ENCODE measurements at regions not wholly inside any gene's neighbourhood (a gene's known extent, or its start where the extent isn't known, plus 50 kb on each side); places are given as distances from the start of the nearest gene placed in this dataset.
"Not testable (repeated sequence)": the region's sequence is repeated elsewhere in the genome, so short reads cannot be mapped to it uniquely, and the experiment has no call there.

DNA sequence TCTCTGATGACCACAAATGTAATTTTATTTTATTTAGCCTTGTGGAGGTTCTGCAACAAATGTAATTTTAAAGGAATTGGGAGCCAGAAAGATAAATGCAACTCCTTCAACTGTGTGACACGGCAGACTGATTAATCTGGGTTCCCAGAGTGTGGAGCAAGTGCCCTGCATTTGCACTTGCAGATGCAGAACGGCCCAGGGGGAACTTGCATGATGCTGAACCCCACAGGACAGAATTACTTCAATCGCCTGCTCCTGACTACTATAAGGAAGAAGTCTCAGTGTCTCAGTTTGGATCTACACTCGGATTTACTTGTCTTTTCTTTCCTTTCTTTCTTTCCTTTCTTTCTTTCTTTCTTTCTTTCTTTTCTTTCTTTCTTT is 107.2 kb upstream of the ACBD5 start:
- not testable (repeated sequence) for DNase-seq (ENCODE audit: low read depth in 1 of 2, low spot score in 1 of 2)

GRCh38 chr10:27345455-27345920 is 104.9 kb upstream of the ACBD5 start:
- DNase-seq (ENCODE audit: low read depth in 1 of 2, low spot score in 1 of 2) = no peak

DNA sequence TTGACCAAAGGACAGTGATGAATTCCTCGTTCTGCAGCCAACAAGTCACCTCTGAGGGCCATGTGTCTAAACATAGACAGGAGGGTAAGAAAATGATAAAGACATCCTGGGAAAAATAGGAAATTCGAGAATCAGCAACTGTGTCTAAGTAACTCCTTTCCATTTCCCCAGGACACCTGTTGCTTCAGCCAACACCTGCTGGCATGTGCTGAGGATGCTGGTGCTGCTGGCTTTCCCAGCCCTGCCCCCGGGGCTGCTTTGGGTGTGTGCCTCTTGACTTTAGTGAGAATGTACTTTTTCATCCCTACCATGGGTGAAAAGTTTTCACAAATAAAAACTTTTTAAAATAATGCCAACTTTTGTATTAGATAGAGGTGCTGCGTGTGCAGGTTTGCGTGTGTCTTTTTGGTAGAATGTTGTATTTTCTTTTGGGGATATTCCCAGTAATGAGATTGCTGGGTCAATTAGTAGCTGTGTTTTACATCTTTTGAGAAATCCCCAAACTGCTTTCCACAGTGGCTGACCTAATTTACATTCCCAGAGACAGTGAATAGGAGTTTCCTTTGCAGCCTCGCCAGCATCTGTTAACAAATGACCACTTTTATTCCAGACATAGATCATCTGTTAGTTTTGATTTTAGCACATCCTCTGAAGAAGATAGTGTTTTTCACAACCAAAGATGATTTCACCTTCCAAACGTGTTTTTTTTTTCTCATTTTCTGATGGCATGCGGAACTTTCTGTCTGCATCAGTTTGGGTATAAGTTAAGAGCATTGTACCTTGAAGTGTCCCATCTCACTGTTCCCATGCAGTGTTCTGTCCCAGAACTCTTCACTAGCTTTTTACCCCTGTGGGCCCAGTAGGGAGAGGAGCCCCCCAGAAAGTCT is 104.2 kb upstream of the ACBD5 start:
- DNase-seq (ENCODE audit: low read depth in 1 of 2, low spot score in 1 of 2) = no peak

- DNase-seq (ENCODE audit: low read depth in 1 of 2, low spot score in 1 of 2) = no peak
Measured at GRCh38 chr10:27341001-27341400, 100.4 kb upstream of the ACBD5 start.

DNA sequence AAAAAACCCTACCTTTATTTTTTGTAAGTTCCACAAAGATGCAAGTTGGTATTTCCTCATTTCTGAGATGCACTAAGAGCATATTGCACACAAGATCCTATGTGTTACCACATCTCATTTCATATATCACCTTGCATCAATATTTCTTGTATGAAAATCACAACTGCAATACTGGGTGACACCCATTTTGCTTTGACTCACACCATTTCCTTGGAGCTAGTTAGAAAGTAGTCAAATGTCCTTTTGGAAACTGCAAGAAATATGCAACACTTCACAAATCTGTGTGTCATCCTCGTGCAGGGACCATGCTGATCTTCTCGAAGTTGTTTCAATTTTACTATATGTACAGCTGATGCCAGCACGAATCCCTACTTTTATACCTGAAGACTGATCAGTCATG is 94.6 kb upstream of the ACBD5 start:
- DNase-seq (ENCODE audit: low read depth in 1 of 2, low spot score in 1 of 2) = not testable (repeated sequence)

GRCh38 chr10:27330074-27330473 is 89.5 kb upstream of the ACBD5 start:
- no peak for DNase-seq (ENCODE audit: low read depth in 1 of 2, low spot score in 1 of 2)

DNA sequence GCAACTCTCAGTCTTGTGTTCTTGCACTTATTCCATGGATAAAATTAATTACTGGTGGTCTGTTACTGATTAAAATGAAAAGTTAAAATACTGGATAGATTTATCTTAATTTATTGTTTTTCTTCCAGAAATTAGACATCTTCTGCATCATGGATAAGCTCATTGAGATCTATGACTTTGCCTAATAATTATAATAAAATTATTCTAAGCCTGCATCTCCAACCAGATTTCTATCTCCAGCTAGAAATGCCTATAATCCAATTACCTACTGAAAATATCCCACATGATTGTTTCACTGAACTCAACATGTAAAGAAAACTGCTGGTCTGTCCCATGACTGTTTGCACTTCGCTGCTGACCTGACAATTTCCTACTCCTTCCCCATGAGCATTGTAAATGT is 88.3 kb upstream of the ACBD5 start:
- DNase-seq (ENCODE audit: low read depth in 1 of 2, low spot score in 1 of 2) = no peak

DNA sequence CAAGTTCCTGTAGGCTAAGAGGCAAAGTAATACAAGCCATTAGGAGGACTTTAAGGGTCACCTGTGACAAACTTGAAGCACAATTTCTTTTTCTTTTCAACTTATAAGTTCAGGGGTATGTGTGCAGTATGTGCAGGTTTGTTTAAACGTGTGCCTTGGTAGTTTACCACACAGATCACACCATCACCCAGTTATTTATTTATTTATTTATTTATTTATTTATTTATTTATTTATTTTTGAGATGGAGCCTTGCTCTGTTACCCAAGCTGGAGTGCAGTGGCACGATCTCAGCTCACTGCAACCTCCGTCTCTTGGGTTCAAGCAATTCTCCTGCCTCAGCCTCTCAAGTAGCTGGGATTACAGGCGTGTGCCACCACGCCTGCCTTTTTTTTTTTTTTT is 86.2 kb upstream of the ACBD5 start:
- not testable (repeated sequence) for DNase-seq (ENCODE audit: low read depth in 1 of 2, low spot score in 1 of 2)

DNA sequence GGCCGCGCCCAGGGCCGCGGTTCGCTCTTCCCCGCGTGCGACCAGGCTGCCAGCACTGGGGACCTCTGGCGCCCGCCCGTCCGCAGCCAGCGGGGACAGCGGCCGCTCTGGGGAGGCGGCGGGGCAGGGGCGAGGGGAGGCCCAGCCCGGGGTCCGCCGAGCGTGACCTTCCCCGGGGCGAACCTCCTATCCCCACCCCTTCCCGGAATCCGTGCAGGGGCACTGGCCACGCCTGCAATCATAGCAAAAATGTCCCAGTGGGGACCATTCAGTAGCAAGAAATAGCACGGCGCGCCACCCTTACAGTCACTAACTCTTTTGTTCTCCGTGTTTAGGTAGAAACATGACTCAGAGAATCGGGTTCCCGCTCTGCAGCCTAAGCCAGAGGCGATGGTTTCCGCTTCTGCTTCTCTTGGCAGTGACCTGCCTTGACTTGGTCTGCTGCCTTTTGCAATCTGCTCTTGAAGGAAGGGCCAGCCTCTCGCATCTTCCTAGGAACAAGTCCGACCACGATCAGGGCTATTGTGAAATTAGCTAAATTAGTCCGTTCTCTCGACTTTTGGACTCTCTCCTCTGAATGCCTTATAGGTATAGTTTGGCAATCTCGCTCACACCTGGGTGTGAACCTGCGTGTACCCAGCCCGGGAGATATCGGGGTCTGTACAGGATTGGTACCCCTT is 79.3 kb upstream of the ACBD5 start:
- peak in 1 of 2 donors; percentile 7 for DNase-seq (ENCODE audit: low read depth in 1 of 2, low spot score in 1 of 2)

- DNase-seq (ENCODE audit: low read depth in 1 of 2, low spot score in 1 of 2) = not testable (repeated sequence)
Measured at GRCh38 chr10:27319139-27319538, 78.5 kb upstream of the ACBD5 start.

DNA sequence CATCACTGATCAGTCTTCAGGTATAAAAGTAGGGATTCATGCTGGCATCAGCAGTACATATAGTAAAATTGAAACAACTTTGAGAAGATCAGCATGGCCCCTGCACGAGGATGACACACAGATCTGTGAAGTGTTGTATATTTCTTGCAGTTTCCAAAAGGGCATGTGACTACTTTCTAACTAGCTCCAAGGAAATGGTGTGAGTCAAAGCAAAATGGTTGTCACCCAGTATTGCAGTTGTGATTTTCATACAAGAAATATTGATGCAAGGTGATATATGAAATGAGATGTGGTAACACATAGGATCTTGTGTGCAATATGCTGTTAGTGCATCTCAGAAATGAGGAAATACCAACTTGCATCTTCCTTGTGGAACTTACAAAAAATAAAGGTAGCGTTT is 74.5 kb upstream of the ACBD5 start:
- not testable (repeated sequence) for DNase-seq (ENCODE audit: low read depth in 1 of 2, low spot score in 1 of 2)

- DNase-seq (ENCODE audit: low read depth in 1 of 2, low spot score in 1 of 2) = not testable (repeated sequence)
Measured at GRCh38 chr10:27313586-27313985, 73.0 kb upstream of the ACBD5 start.

GRCh38 chr10:27312854-27313253 is 72.3 kb upstream of the ACBD5 start:
- no peak for DNase-seq (ENCODE audit: low read depth in 1 of 2, low spot score in 1 of 2)

DNA sequence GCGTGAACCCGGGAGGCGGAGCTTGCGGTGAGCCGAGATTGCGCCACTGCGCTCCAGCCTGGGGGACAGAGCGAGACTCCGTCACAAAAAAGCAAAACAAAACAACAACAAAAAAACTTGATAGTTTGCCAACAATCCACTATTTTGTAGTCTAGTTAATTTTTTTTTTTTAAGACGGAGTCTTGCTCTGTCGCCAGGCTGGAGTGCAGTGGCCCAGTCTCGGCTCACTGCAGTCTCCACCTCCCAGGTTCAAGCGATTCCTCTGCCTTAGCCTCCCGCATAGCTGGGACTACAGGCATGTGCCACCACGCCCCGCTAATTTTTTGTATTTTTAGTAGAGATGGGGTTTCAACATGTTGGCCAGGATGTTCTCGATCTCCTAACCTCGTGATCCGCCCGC is 71.2 kb upstream of the ACBD5 start:
- DNase-seq (ENCODE audit: low read depth in 1 of 2, low spot score in 1 of 2) = not testable (repeated sequence)

DNA sequence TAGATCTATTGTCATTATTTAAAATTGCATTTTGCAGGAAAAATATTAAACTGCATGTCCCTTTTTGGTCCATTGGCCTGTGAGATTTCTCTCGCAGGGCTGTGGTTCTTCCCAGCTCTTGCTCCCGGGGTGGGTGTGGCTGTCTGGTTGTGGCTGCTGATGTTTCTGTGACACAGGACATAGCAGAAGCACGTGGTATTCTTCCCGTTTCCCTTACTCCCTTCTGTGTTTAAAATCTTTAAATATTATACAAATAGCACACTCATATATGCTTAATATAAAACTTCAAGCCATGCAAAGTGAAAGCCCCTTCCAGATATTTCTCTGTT is 57.9 kb upstream of the ACBD5 start:
- DNase-seq (ENCODE audit: low read depth in 1 of 2, low spot score in 1 of 2) = not testable (repeated sequence)

- DNase-seq (ENCODE audit: low read depth in 1 of 2, low spot score in 1 of 2) = no peak
Measured at GRCh38 chr10:27297844-27298521, 57.4 kb upstream of the ACBD5 start.

DNA sequence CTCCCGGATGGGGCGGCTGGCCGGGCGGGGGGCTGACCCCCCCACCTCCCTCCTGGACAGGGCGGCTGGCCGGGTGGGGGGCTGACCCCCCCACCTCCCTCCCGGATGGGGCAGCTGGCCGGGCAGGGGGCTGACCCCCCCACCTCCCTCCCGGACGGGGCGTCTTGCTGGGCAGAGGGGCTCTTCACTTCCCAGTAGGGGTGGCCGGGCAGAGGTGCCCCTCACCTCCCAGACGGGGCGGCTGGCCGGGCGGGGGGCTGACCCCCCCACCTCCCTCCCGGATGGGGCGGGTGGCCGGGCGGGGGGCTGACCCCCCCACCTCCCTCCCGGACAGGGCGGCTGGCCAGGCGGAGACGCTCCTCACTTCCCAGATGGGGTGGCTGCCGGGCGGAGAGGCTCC is 55.7 kb upstream of the ACBD5 start:
- DNase-seq (ENCODE audit: low read depth in 1 of 2, low spot score in 1 of 2) = not testable (repeated sequence)

DNA sequence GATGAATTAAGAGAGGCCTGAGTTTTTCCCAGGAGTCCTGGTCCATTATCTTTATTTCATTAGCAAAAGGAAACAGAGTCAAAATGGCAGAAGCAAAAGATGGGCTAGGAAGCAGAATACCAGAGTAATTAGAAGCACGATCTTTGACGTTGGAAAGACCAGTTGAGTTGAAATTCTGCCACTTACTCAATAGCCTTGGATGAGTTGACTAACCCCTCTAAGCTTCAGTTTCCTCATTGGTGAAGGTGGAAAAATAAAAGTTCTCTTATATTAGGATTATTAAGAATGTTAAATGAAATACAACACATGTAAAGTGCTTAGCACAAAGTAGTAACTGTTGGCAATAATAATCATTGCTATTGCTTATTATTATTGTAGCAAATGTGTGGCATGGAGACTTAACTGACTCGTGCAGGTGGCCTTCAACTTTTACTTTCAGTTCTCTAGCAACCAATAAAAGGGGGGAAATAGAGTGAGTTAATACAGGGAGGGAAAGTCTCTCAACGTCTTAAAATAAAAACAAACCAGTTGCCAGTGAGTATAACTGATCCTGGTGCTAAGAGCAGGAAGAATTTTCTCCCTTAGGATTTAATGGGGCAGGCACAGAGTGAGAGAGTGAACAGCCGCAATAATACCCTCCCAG is 50.8 kb upstream of the ACBD5 start:
- not testable (repeated sequence) for DNase-seq (ENCODE audit: low read depth in 1 of 2, low spot score in 1 of 2)

All from activated CD4-positive, alpha-beta T cell treated with anti-CD3 and anti-CD28 coated beads, Interleukin-2, amount 50 U/mL, for 24 hours (primary cell).